HG02938 (cell line): ENCODE measurements at regions not wholly inside any gene's neighbourhood (a gene's known extent, or its start where the extent isn't known, plus 50 kb on each side); places are given as distances from the start of the nearest gene placed in this dataset.

Experiments used
- ATAC-seq: cut with Tn5 transposase; IDR thresholded peaks from one replicate; pipeline ENCODE4 v1.9.1; 2021; ENCODE audit warnings: mild to moderate bottlenecking, moderate library complexity; ENCODE audit not compliant: unreplicated experiment

DNA sequence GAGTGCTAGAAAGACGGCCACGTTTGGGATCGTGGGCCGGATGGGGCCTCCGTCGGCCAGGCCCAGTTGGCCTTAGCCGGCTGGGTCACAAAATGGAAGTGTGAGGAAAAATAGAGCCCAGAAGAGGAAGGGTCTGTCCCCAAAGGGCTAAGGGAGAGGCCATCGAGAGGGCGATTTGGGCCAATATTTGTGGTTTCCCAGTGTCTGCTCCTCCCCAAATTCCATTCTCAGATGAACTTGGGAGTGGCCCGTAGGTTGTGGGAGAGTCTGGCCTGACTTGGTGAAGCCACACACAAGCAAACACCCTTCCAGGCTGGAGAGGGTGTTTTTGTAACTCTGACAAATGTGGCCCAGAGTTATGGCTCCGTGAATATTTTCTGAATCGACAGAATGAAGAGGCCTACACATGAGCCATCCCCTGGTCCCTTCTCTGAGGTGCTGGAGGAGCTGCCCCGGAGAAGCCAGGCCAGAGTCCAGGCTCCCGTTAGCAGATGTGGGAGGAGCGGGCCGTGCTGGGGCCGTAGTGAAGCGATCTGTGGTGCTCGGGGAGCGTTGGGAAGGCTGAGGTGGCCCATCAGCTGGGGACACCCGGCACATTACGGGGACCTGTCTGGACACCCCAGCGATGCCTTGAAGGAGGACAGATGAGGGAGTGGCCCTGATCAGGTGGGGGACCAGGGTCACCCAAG, 73.5 kb upstream of the PPARA start:
- ATAC-seq: no peak

GRCh38 chr22:46077669-46078099, 72.6 kb upstream of the PPARA start:
- no peak for ATAC-seq

- ATAC-seq: no peak
These were observed 71.9 kb upstream of the PPARA start for GRCh38 chr22:46078241-46079092.

DNA sequence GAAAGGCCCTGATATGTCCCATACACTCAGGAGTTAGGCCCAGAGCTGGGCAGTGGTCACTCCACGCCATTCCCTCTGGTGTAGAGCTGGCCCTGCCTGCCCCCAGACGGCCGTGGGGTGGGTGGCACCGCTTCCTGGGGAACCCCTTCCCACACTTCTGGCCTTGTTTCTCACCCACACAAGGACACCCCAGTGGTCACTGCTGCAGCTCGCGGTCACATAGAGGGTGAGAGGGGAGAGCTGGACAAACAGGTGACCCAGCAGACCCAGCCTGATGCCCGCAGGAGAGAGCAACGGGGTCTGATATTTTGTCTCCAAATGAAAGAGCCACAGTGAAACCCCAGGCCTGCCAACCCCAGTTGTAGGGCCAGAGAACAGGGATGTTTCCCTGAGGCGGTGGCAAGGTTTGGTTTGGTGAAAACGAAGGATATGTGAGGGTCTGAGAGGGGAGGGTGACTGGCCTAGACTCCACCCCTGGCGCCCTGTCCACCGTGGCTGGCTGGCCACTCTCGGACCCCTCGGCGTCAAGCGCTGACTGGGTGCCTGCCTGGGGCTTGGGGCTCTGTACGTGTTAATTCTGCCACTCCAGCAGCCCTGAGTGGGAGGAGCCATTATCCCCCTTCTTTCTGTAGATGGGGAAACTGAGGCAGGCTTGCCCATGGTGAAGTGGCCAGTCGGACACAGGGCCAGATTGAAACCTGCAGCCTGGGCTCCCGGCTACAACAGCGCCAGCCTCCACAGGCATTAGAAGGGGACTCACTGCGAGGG, 71.0 kb upstream of the PPARA start:
- ATAC-seq: no peak

GRCh38 chr22:46079861-46080821, 70.2 kb upstream of the PPARA start:
- no peak for ATAC-seq

GRCh38 chr22:46081036-46081830, 69.1 kb upstream of the PPARA start:
- ATAC-seq: no peak

DNA sequence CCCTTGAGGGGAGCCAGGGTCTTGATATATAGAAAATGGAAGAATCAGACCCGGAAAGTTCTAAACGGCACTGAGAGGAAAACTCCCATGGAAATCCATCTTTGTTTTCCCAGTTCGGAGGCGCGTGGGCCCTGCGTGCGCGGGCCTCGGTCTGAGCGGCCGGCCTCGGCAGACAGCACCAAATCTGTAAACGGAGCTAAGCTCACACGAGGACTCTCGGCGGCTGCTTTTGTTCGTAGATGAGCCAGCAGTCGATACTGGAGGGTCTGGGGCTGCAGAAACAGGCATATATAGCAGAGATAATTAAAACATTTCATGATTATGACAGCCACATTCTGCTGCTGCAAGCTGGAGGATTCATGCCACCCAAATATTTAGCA, 68.5 kb upstream of the PPARA start:
- no peak for ATAC-seq

GRCh38 chr22:46082633-46083032, 67.7 kb upstream of the PPARA start:
- ATAC-seq: no peak

DNA sequence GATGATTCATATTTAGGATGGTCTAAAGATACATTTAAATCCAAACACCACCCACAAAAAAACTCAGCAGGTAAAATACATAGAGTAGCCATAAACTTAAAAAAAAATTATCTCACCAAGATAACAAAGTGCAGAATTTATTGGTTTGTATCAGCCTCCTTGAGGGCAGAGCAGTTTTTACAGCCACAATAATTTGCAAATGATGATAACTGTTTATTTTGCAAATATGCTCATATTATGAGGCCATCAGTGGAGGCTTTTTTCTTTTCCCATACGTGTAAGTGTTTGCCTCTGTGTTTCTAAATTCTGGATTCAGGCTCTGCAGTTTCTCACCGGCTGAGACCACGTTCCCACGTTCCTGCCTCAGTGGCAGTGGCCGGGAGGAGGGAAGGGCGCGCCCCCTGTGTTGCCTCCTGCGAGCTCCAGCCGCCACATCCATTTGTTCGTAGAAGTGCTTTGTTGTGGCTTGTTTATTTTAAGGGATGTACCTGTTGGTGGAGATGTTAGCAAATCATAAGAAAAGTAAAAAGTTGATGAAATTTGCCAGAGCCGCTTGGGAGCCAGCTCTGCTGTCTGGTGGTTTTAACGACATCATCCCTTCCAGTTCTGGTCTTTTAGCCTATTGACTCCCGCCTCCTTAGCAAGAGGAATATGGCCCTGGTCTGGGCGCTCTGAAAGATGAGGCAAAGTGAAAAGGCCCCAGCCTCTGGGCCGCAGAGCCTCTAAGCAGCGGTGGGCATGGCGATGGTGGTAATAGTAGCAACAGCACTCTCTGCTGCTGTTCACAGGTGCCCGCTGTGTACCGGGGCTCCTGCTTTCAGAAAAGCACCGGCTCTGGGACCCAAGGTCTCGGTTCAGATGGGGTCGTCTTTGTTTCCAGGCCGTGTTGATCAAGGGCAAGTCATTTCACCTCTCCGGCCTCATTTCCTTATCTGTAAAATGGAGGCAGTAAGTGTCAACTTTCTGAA, 66.7 kb upstream of the PPARA start:
- ATAC-seq: no peak

GRCh38 chr22:46084376-46084775, 66.0 kb upstream of the PPARA start:
- no peak for ATAC-seq

DNA sequence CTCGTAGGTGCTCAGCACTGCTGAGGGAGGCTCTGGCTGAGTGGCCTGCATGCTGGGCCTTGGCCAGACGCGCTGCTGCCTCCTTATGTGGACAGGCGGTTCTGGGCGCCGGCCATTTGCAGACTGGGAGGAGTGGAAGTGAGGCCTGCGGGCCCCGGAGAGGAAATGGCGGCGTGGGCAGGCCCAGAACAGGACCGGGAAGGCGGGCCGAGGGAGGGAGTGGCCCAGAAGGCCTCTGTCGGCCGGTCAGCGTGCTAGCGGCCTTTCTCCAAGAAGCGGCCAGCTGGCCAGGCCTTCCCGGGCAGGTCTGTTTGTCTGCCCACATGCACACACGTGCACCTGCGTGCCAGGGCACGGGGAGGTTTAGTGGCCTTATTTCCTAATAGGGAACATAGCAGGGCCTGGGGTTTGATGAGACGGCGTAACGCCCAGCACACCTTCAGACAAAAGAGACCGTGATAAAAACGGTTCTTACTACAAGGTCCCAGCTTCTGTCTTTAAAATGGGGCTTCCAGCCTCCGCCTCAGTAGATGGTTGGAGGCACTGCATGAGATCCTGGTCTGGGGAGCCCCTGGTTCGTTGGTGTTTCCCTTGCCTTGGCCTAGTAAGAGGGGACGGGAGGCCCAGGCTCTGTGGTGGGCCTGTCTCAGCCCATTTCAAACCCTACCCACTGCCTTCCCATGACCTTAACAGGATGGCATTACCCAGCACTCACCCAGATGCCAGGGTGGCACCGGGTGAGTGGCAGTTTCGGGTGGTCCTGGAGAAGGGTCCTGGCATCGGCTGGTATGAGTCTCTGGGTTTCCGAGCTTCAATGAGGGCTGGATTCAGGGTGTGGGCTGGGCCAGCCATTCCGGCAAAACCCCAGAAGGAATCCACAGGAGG, 65.1 kb upstream of the PPARA start:
- ATAC-seq: no peak

DNA sequence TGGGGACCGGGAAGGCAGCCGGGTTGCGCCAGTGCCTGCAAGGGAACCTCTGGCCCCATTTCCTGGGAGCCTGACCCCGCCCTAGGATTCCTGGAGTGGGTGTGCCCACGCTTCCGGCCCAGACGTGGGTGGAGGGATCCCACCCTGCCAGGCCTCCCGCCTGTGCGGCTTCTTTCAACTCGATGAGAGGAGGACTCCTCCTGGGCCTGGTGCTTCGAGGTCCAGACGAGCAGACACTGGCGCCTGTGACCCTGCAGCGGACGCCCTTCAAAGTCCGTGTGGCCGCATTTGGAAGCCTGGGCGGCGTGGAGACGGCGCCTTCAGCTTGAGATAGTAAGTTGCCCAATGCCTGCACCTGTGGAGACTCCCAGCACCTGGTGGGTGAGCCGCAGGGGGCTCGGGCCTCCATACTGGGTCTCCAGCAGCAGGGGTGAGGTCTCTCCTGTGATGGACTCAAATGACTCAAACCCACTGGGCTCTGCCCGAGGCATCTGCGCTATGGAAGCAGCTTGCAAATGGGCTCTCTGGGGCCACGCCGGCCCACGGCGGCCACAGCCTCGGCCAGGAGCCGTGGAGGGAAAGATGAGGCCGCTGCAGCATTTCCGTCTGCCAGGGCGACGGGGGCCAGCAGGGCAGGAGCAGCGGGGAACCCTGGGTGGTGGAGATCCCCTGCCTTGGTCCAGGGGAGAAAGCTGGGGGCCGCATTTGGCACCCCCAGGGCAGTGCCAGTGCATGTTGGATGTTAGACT, 64.3 kb upstream of the PPARA start:
- no peak for ATAC-seq

GRCh38 chr22:46086577-46087335, 63.6 kb upstream of the PPARA start:
- ATAC-seq: no peak

DNA sequence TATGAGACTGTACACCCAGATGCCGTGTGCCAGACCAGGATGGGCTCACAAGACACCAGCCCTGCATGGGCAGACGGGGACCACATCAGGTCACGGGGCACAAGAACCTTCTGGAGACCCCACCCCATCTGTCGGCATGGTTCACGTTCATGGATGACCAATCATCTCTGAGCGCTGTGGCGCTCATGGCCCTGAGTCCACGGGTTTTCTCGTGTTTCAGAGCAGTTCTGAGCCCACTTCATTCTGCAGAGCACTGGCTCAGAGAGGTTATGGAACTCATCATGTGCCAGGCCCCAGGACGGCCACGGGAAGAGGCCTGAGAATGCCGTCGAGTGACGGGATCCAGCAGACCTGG, 63.0 kb upstream of the PPARA start:
- no peak for ATAC-seq

DNA sequence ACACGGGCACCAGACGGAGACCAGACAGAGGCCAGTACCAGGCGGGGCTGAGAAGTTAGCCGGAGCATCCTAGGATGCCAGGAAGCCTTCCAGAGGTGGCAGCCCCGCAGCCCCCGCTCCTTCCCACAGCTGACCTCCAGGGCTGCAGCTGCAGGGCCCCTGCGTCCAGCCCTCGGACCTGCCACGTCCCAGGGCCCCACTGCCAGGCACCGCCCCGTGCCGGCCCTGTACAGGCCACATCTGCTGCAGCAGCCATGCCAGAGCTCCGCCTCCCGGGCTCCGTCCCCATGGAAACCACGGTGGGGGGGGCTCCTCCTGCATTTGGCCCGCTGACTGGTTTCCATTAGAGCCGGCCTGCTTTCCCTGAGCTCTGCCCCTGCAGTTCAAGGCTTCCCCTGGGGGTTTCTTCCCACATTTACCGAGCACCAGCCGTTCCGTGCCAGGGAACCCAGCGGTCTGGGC, 62.5 kb upstream of the PPARA start:
- ATAC-seq: no peak
